ENCODE measurements at regions not wholly inside any gene's neighbourhood (a gene's known extent, or its start where the extent isn't known, plus 50 kb on each side); places are given as distances from the start of the nearest gene placed in this dataset.

DNA sequence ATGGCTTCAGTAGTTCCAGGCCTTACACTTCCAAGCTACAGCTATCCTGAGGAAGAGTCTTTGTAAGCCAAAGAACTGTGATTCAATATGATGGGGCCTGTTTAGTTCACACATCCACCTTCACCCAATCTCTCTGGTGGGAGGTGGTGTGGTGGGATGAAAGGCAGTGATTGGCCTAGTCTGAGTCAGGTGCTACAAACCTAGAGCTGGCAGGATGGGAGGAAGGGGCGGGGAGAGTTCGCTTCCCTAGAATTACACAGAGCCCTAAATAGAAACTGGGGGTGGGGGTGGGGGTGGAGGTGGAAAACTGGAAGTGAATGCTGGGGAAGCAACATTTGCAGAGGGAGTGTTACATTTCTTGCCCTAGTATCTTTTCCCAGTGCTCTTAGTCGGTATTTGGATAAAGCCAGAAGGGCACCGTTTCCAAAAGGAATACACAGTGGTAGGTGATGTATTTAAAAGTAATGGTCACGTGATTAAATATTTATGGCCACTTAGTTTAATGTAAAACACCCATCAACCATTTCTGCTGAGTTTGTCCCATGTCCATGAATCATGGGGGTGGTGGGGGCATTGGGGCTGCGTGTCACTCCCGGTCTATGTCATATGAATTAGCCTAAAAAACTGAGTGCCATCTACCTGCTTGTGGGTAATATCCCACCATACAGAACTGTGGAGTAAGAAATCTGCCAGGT is 247.6 kb upstream of the PROK2 start:
- TF ChIP-seq, protein P1, sequence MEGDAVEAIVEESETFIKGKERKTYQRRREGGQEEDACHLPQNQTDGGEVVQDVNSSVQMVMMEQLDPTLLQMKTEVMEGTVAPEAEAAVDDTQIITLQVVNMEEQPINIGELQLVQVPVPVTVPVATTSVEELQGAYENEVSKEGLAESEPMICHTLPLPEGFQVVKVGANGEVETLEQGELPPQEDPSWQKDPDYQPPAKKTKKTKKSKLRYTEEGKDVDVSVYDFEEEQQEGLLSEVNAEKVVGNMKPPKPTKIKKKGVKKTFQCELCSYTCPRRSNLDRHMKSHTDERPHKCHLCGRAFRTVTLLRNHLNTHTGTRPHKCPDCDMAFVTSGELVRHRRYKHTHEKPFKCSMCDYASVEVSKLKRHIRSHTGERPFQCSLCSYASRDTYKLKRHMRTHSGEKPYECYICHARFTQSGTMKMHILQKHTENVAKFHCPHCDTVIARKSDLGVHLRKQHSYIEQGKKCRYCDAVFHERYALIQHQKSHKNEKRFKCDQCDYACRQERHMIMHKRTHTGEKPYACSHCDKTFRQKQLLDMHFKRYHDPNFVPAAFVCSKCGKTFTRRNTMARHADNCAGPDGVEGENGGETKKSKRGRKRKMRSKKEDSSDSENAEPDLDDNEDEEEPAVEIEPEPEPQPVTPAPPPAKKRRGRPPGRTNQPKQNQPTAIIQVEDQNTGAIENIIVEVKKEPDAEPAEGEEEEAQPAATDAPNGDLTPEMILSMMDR (IDR thresholded peaks at IDR 0.05), result no peak
- TF ChIP-seq EZH2 (IDR thresholded peaks at IDR 0.05), result no peak
